WERI-Rb-1 (cell line): ENCODE measurements at regions not wholly inside any gene's neighbourhood (a gene's known extent, or its start where the extent isn't known, plus 50 kb on each side); places are given as distances from the start of the nearest gene placed in this dataset.
A peak's percentile ranks its signal among the peaks of the same experiment; 100 is the strongest.

ENCODE experiments used
- DNase-seq: peaks from one replicate; pipeline ENCODE4 v3.0.0-alpha.2; 2020
- H3K27ac ChIP-seq: fragments of 250-450 bp; sonication (Bioruptor Pico); 2 replicates; pipeline ENCODE4 v1.5.1; 2020; ENCODE audit warnings: mild to moderate bottlenecking, moderate library complexity
- H3K27me3 ChIP-seq: fragments of 250-450 bp; sonication (Bioruptor Pico); 2 replicates; pipeline ENCODE4 v1.5.1; 2021; ENCODE audit warnings: mild to moderate bottlenecking, low read depth, moderate library complexity; ENCODE audit not compliant: insufficient read depth, severe bottlenecking
- H3K36me3 ChIP-seq: fragments of 250-450 bp; sonication (Bioruptor Pico); 2 replicates; pipeline ENCODE4 v1.5.1; 2020; ENCODE audit warnings: mild to moderate bottlenecking, moderate library complexity
- H3K4me3 ChIP-seq: 2 replicates; pipeline ENCODE4 v1.5.1; 2011; ENCODE audit warnings: low read depth, mild to moderate bottlenecking, control low read depth, low read length
- H3K9me3 ChIP-seq: fragments of 250-450 bp; sonication (Bioruptor Pico); 2 replicates; pipeline ENCODE4 v1.5.1; 2021; ENCODE audit warnings: mild to moderate bottlenecking, moderate library complexity; ENCODE audit not compliant: severe bottlenecking
- CTCF ChIP-seq: IDR thresholded peaks from 2 replicates; pipeline ENCODE4 v1.5.1; 2011; ENCODE audit warnings: low read depth, mild to moderate bottlenecking, control low read depth, inconsistent platforms, low read length

GRCh38 chr15:67916565-67916964 lies 76.7 kb upstream of the RNU6-1 start:
- Histone ChIP-seq H3K27me3 (no peaks in the 10 kb centered on the region), H3K9me3 (peaks cover 12% of the 10 kb centered on the region), H3K36me3 (no peaks in the 10 kb centered on the region), H3K4me3 (no peak overlapping the region), H3K27ac (peak overlapping the region; percentile 12; the same call in 1 of the 2 replicates)
- TF ChIP-seq CTCF = no peak
- no peak for DNase-seq

GRCh38 chr15:67917037-67917436 lies 77.2 kb upstream of the RNU6-1 start:
- Histone ChIP-seq H3K27ac (peak overlapping the region; percentile 12; the same call in 1 of the 2 replicates), H3K4me3 (no peak overlapping the region), H3K27me3 (no peaks in the 10 kb centered on the region), H3K9me3 (peaks cover 12% of the 10 kb centered on the region), H3K36me3 (no peaks in the 10 kb centered on the region)
- DNase-seq = peak; percentile 67
- TF ChIP-seq CTCF = 0 out of 2 replicates have a peak, but pooled peaks have one; percentile 6

GRCh38 chr15:67917636-67918035 lies 77.8 kb upstream of the RNU6-1 start:
- no peaks in the 10 kb centered on the region for H3K27me3 ChIP-seq
- no peaks in the 10 kb centered on the region for H3K36me3 ChIP-seq
- H3K4me3 ChIP-seq = no peak overlapping the region
- no peak for TF ChIP-seq CTCF
- H3K9me3 ChIP-seq = peaks cover 12% of the 10 kb centered on the region
- no peak for DNase-seq
- peak overlapping the region; percentile 15; the same call in 1 of the 2 replicates for H3K27ac ChIP-seq

- H3K27ac ChIP-seq = no peak overlapping the region; the same call in 1 of the 2 replicates
- no peak for TF ChIP-seq CTCF
- H3K27me3 ChIP-seq = no peaks in the 10 kb centered on the region
- H3K36me3 ChIP-seq = no peaks in the 10 kb centered on the region
- DNase-seq = no peak
- no peak overlapping the region for H3K4me3 ChIP-seq
- peaks cover 12% of the 10 kb centered on the region for H3K9me3 ChIP-seq
These were observed 78.5 kb upstream of the RNU6-1 start for GRCh38 chr15:67918205-67918861.

GRCh38 chr15:67920524-67921240 lies 80.8 kb upstream of the RNU6-1 start:
- H3K27ac ChIP-seq = no peak overlapping the region
- H3K36me3 ChIP-seq = no peaks in the 10 kb centered on the region
- no peak for DNase-seq
- no peaks in the 10 kb centered on the region for H3K27me3 ChIP-seq
- no peak for TF ChIP-seq CTCF
- H3K4me3 ChIP-seq = no peak overlapping the region
- peaks cover 12% of the 10 kb centered on the region for H3K9me3 ChIP-seq
